Coronary artery (tissue), 2 donors: ENCODE measurements at regions not wholly inside any gene's neighbourhood (a gene's known extent, or its start where the extent isn't known, plus 50 kb on each side); places are given as distances from the start of the nearest gene placed in this dataset.

ENCODE experiments used
- DNase-seq: peaks from one replicate; pipeline ENCODE4 v3.0.0-alpha.2; 2017; ENCODE audit warnings: low spot score
- H3K27ac ChIP-seq, 2 donors: fragments of 200-600 bp; sonication (generic); one replicate each; pipeline ENCODE4 v1.5.1; 2016 to 2019
- H3K4me3 ChIP-seq: fragments of 200-600 bp; sonication (generic); 2 replicates; pipeline ENCODE4 v1.5.1; 2016; ENCODE audit warnings: mild to moderate bottlenecking, moderate library complexity
- TF ChIP-seq, protein P1 (sequence below): fragments of 200-600 bp; sonication (generic); IDR thresholded peaks from one replicate; pipeline ENCODE4 v1.5.1; 2019; ENCODE audit warnings: antibody characterized with exemption

DNA sequence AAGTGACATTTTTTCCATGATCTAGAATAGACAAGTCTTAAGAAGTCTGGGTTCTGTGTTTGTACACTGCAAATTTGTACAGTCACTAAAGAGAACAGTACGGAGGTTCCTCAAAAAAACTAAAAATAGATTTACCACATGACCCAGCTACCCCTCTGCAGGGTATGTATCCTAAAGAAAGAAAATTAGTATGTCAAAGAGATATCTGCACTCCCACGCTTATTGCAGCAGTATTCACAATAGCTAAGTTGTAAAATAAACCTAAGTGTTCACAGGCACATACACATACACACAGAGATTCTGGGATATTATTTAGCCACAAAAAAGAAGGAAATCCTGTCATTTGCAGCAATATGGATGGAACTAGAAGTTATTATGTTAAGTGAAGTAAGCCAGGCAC, 120.4 kb downstream of the ZIC1 start:
- H3K27ac ChIP-seq, result no peak overlapping the region
- no peak for DNase-seq
- TF ChIP-seq, protein P1, sequence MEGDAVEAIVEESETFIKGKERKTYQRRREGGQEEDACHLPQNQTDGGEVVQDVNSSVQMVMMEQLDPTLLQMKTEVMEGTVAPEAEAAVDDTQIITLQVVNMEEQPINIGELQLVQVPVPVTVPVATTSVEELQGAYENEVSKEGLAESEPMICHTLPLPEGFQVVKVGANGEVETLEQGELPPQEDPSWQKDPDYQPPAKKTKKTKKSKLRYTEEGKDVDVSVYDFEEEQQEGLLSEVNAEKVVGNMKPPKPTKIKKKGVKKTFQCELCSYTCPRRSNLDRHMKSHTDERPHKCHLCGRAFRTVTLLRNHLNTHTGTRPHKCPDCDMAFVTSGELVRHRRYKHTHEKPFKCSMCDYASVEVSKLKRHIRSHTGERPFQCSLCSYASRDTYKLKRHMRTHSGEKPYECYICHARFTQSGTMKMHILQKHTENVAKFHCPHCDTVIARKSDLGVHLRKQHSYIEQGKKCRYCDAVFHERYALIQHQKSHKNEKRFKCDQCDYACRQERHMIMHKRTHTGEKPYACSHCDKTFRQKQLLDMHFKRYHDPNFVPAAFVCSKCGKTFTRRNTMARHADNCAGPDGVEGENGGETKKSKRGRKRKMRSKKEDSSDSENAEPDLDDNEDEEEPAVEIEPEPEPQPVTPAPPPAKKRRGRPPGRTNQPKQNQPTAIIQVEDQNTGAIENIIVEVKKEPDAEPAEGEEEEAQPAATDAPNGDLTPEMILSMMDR, result no peak
- H3K4me3 ChIP-seq, result no peak overlapping the region

DNA sequence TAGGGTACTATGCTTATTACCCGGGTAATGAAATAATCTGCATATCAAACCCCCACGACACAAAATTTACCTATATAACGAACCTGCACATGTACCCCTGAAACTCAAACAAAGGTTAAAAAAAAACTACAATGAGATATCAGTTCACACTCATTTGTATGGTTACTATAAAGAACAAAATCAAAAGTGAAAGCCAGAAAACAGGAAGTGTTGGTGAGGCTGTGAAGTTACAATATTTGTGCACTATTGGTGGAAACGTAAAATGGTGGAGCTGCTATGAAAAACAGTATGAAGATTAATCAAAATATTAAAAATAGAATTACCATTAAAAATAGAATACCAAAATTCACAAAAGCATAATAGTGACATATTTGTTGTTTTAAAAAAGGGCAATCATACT, 128.9 kb downstream of the ZIC1 start:
- Histone ChIP-seq H3K4me3 (no peak overlapping the region), H3K27ac (no peak overlapping the region)
- no peak for DNase-seq
- TF ChIP-seq, protein P1, result no peak

DNA sequence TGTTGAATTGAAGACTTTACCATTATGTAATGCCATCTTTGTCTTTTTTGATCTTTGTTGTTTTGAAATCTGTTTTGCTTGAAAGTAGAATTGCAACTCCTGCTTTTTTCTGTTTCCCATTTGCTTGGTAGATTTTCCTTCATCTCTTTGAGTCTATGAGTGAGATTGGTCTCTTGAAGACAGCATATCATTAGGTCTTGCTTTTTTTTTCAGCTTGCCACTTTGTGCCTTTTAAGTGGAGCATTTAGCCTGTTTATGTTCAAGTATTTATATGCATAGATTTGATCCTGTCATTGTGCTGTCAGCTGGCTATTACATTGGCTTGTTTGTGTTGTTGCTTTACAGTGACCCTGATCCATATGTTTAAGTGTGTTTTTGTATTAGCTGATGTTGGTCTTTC, 131.8 kb downstream of the ZIC1 start:
- Histone ChIP-seq H3K4me3 (no peak overlapping the region), H3K27ac (no peak overlapping the region)
- DNase-seq, result no peak
- TF ChIP-seq, protein P1, result no peak

DNA sequence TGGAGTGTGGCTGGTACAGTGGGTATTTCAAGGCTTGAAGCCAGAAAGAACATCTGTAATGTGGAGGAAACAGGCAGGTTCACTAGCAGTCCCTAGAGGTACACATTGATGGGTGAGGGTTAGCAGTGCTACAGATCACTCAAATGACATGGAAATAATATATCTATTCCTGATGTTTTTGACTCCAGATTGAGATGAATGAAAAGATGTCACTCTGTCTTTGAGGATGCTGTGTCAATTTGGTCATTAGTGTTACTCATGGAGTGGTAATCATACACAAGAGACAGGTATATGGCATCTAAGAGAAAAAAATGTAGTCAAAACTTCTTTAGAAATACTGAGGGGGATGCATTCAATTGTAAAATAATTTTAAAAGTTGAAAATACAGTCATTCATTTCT, 135.1 kb downstream of the ZIC1 start:
- TF ChIP-seq, protein P1, result no peak

DNA sequence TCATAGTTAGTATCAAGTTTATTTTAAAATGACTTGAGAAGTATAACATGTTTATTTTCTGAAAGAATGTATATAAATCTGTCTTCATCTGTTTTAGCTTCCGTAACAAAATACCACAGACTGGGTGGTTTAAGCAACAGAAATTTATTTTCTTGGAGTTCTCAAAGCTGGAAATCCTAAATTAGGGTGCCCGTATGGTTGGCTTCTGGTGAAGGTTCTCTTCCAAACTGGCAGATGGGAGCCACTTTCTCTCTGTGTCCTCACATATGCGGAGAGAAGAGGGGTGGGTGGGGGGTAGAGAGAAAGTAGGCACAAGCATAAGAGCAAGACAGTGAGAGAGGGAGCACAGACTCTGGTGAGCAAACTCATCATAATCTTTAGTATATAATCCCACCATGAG, 142.3 kb downstream of the ZIC1 start:
- DNase-seq, result no peak
- TF ChIP-seq, protein P1, result no peak
- Histone ChIP-seq H3K27ac (no peak overlapping the region), H3K4me3 (no peak overlapping the region)

More for the DNA sequence above, 135.1 kb downstream of the ZIC1 start:
- H3K4me3 ChIP-seq, result no peak overlapping the region
- no peak overlapping the region for H3K27ac ChIP-seq
- no peak for DNase-seq

DNA sequence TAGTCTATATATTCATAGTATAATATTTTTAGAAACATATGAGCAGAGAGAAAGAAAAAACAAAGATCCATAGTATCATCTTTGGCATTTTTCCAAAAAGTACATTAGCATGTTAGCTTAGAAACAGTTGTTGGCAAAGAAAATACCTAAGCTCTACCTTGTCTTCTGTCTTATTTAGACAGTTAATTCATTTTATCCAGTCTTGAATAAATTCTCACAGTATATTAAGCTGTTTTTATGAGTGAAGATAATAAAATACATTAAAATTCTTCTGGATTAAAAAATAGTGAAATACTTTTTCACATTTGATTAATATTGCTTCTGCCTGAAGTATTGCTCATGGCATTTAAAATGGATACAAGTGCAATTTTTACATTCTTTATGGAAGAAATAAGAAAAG, 145.2 kb downstream of the ZIC1 start:
- Histone ChIP-seq H3K4me3 (no peak overlapping the region), H3K27ac (no peak overlapping the region)
- TF ChIP-seq, protein P1, result no peak
- no peak for DNase-seq

DNA sequence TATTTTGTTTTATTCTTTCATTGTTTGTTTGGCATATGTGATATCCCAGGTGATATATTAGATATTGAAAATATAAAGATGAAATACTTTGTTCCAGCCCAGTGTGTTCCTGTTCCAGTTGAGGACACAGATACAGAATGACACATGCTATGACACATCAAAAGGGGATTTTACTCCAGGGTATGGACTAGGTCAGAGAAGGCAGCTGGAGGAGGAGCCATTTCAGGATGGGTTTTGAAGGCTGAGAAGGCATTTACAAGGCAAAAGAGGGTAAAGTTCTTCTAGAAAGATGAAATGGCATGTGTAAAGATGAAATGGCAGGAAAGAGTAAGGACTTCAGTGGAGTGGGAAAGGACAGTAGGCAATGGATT, 163.8 kb downstream of the ZIC1 start:
- Histone ChIP-seq H3K27ac (no peak overlapping the region), H3K4me3 (no peak overlapping the region)
- TF ChIP-seq, protein P1, result no peak
- DNase-seq, result no peak
